ENCODE measurements at regions not wholly inside any gene's neighbourhood (a gene's known extent, or its start where the extent isn't known, plus 50 kb on each side); places are given as distances from the start of the nearest gene placed in this dataset.

- Histone ChIP-seq H3K27ac (ENCODE audit: low read depth, low read length) (no peak overlapping the region), H3K27me3 (ENCODE audit: insufficient read depth, low read length) (peaks cover 3% of the 10 kb centered on the region), H3K79me1 (ENCODE audit: low read length) (no peaks in the 10 kb centered on the region), H3K23ac (ENCODE audit: low read length) (no peak overlapping the region), H4K12ac (ENCODE audit: low read depth, low read length) (no peak overlapping the region), H3K4ac (ENCODE audit: low read depth, low read length) (no peak overlapping the region), H3K4me3 (ENCODE audit: low read depth, low read length) (no peak overlapping the region), H2BK5ac (ENCODE audit: low read depth, low read length, poor library complexity) (no peak overlapping the region), H3K9me3 (ENCODE audit: insufficient read depth, low read depth, low read length) (peaks cover 1% of the 10 kb centered on the region), H3K9ac (ENCODE audit: low read length) (no peak overlapping the region), H3K14ac (ENCODE audit: low read length) (no peak overlapping the region), H2BK120ac (ENCODE audit: insufficient read depth, low read length, poor library complexity) (no peak overlapping the region), H4K91ac (ENCODE audit: low read depth, low read length) (no peak overlapping the region), H2BK12ac (ENCODE audit: low read length) (no peak overlapping the region), H2AK5ac (ENCODE audit: low read length) (no peak overlapping the region), H3K18ac (ENCODE audit: low read length) (no peak overlapping the region), H2AFZ (ENCODE audit: insufficient read depth, low read length, poor library complexity) (no peak overlapping the region), H3K4me2 (ENCODE audit: low read length) (no peak overlapping the region), H3K4me1 (ENCODE audit: control insufficient read depth in 1 of 2, insufficient read depth in 2 of 2, low read length in 2 of 2) (no peaks in the 10 kb centered on the region), H3K36me3 (ENCODE audit: control insufficient read depth in 1 of 2, insufficient read depth in 2 of 2, low read length in 2 of 2) (no peaks in the 10 kb centered on the region), H3K79me2 (ENCODE audit: control insufficient read depth, insufficient read depth, low read length, poor library complexity) (no peaks in the 10 kb centered on the region), H4K8ac (ENCODE audit: low read depth, low read length) (no peak overlapping the region)
- no peak for DNase-seq
- WGBS (ENCODE audit: extremely low coverage, insufficient coverage, insufficient read length), result no CpG with 5 or more reads among the region's 16 CpGs
Observed at GRCh38 chr2:238566001-238566645, 139.4 kb downstream of the ASB1 start.

- Histone ChIP-seq H3K23ac (ENCODE audit: low read length) (no peak overlapping the region), H2BK120ac (ENCODE audit: insufficient read depth, low read length, poor library complexity) (no peak overlapping the region), H2AK5ac (ENCODE audit: low read length) (no peak overlapping the region), H2BK5ac (ENCODE audit: low read depth, low read length, poor library complexity) (no peak overlapping the region), H3K4me1 (ENCODE audit: control insufficient read depth in 1 of 2, insufficient read depth in 2 of 2, low read length in 2 of 2) (no peaks in the 10 kb centered on the region), H2BK12ac (ENCODE audit: low read length) (no peak overlapping the region), H4K91ac (ENCODE audit: low read depth, low read length) (no peak overlapping the region), H3K4me3 (ENCODE audit: low read depth, low read length) (no peak overlapping the region), H3K14ac (ENCODE audit: low read length) (no peak overlapping the region), H3K18ac (ENCODE audit: low read length) (no peak overlapping the region), H3K27ac (ENCODE audit: low read depth, low read length) (no peak overlapping the region), H4K8ac (ENCODE audit: low read depth, low read length) (no peak overlapping the region), H3K36me3 (ENCODE audit: control insufficient read depth in 1 of 2, insufficient read depth in 2 of 2, low read length in 2 of 2) (no peaks in the 10 kb centered on the region), H4K12ac (ENCODE audit: low read depth, low read length) (no peak overlapping the region), H3K79me1 (ENCODE audit: low read length) (no peaks in the 10 kb centered on the region), H3K9me3 (ENCODE audit: insufficient read depth, low read depth, low read length) (peaks cover 1% of the 10 kb centered on the region), H3K4ac (ENCODE audit: low read depth, low read length) (no peak overlapping the region), H3K79me2 (ENCODE audit: control insufficient read depth, insufficient read depth, low read length, poor library complexity) (no peaks in the 10 kb centered on the region), H3K4me2 (ENCODE audit: low read length) (no peak overlapping the region), H3K27me3 (ENCODE audit: insufficient read depth, low read length) (peaks cover 3% of the 10 kb centered on the region), H3K9ac (ENCODE audit: low read length) (no peak overlapping the region), H2AFZ (ENCODE audit: insufficient read depth, low read length, poor library complexity) (no peak overlapping the region)
- no peak for DNase-seq
- WGBS (ENCODE audit: extremely low coverage, insufficient coverage, insufficient read length), result no CpG with 5 or more reads among the region's 22 CpGs
Observed at GRCh38 chr2:238567067-238567855, 140.5 kb downstream of the ASB1 start.

GRCh38 chr2:238567996-238568395 is 141.3 kb downstream of the ASB1 start:
- Histone ChIP-seq H4K8ac (ENCODE audit: low read depth, low read length) (no peak overlapping the region), H3K23ac (ENCODE audit: low read length) (no peak overlapping the region), H4K91ac (ENCODE audit: low read depth, low read length) (no peak overlapping the region), H2BK120ac (ENCODE audit: insufficient read depth, low read length, poor library complexity) (no peak overlapping the region), H3K4me1 (ENCODE audit: control insufficient read depth in 1 of 2, insufficient read depth in 2 of 2, low read length in 2 of 2) (no peaks in the 10 kb centered on the region), H3K9ac (ENCODE audit: low read length) (no peak overlapping the region), H2AFZ (ENCODE audit: insufficient read depth, low read length, poor library complexity) (no peak overlapping the region), H3K27me3 (ENCODE audit: insufficient read depth, low read length) (peaks cover 3% of the 10 kb centered on the region), H3K9me3 (ENCODE audit: insufficient read depth, low read depth, low read length) (peaks cover 1% of the 10 kb centered on the region), H3K18ac (ENCODE audit: low read length) (no peak overlapping the region), H3K4me3 (ENCODE audit: low read depth, low read length) (no peak overlapping the region), H3K14ac (ENCODE audit: low read length) (no peak overlapping the region), H3K36me3 (ENCODE audit: control insufficient read depth in 1 of 2, insufficient read depth in 2 of 2, low read length in 2 of 2) (no peaks in the 10 kb centered on the region), H3K79me1 (ENCODE audit: low read length) (no peaks in the 10 kb centered on the region), H3K27ac (ENCODE audit: low read depth, low read length) (no peak overlapping the region), H2BK12ac (ENCODE audit: low read length) (no peak overlapping the region), H3K79me2 (ENCODE audit: control insufficient read depth, insufficient read depth, low read length, poor library complexity) (no peaks in the 10 kb centered on the region), H2BK5ac (ENCODE audit: low read depth, low read length, poor library complexity) (no peak overlapping the region), H3K4ac (ENCODE audit: low read depth, low read length) (no peak overlapping the region), H2AK5ac (ENCODE audit: low read length) (no peak overlapping the region), H3K4me2 (ENCODE audit: low read length) (no peak overlapping the region), H4K12ac (ENCODE audit: low read depth, low read length) (no peak overlapping the region)
- WGBS (ENCODE audit: extremely low coverage, insufficient coverage, insufficient read length), result no CpG with 5 or more reads among the region's 10 CpGs
- no peak for DNase-seq

- no peak overlapping the region for H4K91ac ChIP-seq (ENCODE audit: low read depth, low read length)
- H3K4me1 ChIP-seq (ENCODE audit: control insufficient read depth in 1 of 2, insufficient read depth in 2 of 2, low read length in 2 of 2), result no peaks in the 10 kb centered on the region
- no peaks in the 10 kb centered on the region for H3K36me3 ChIP-seq (ENCODE audit: control insufficient read depth in 1 of 2, insufficient read depth in 2 of 2, low read length in 2 of 2)
- H2AFZ ChIP-seq (ENCODE audit: insufficient read depth, low read length, poor library complexity), result no peak overlapping the region
- no peak overlapping the region for H3K23ac ChIP-seq (ENCODE audit: low read length)
- H2BK12ac ChIP-seq (ENCODE audit: low read length), result no peak overlapping the region
- no peaks in the 10 kb centered on the region for H3K79me2 ChIP-seq (ENCODE audit: control insufficient read depth, insufficient read depth, low read length, poor library complexity)
- no peak for DNase-seq
- H3K79me1 ChIP-seq (ENCODE audit: low read length), result no peaks in the 10 kb centered on the region
- peaks cover 2% of the 10 kb centered on the region for H3K27me3 ChIP-seq (ENCODE audit: insufficient read depth, low read length)
- no peak overlapping the region for H2BK5ac ChIP-seq (ENCODE audit: low read depth, low read length, poor library complexity)
- H3K4me3 ChIP-seq (ENCODE audit: low read depth, low read length), result no peak overlapping the region
- peaks cover 1% of the 10 kb centered on the region for H3K9me3 ChIP-seq (ENCODE audit: insufficient read depth, low read depth, low read length)
- H3K14ac ChIP-seq (ENCODE audit: low read length), result no peak overlapping the region
- no peak overlapping the region for H3K27ac ChIP-seq (ENCODE audit: low read depth, low read length)
- WGBS (ENCODE audit: extremely low coverage, insufficient coverage, insufficient read length), result no CpG with 5 or more reads among the region's 27 CpGs
- no peak overlapping the region for H4K12ac ChIP-seq (ENCODE audit: low read depth, low read length)
- no peak overlapping the region for H3K18ac ChIP-seq (ENCODE audit: low read length)
- H3K4ac ChIP-seq (ENCODE audit: low read depth, low read length), result no peak overlapping the region
- H2AK5ac ChIP-seq (ENCODE audit: low read length), result no peak overlapping the region
- H3K4me2 ChIP-seq (ENCODE audit: low read length), result no peak overlapping the region
- no peak overlapping the region for H2BK120ac ChIP-seq (ENCODE audit: insufficient read depth, low read length, poor library complexity)
- no peak overlapping the region for H3K9ac ChIP-seq (ENCODE audit: low read length)
- H4K8ac ChIP-seq (ENCODE audit: low read depth, low read length), result no peak overlapping the region
Observed at GRCh38 chr2:238568455-238569440, 142.0 kb downstream of the ASB1 start.

Measured in trophoblast cell (in vitro differentiated cells and primary cell).